DOHH2 (cell line): ENCODE measurements at regions not wholly inside any gene's neighbourhood (a gene's known extent, or its start where the extent isn't known, plus 50 kb on each side); places are given as distances from the start of the nearest gene placed in this dataset.

Source experiments
- H3F3A ChIP-seq: fragments of 200-600 bp; sonication (generic), shearing (Covaris generic); 2 replicates; pipeline ENCODE4 v1.6.0; 2016; ENCODE audit warnings: antibody characterized with exemption, mild to moderate bottlenecking; ENCODE audit not compliant: control insufficient read depth, insufficient read depth
- H3K27ac ChIP-seq: fragments of 200-600 bp; sonication (generic); 2 replicates; pipeline ENCODE4 v1.5.1; 2014; ENCODE audit warnings: low read depth, mild to moderate bottlenecking, low read length, moderate library complexity
- H3K27me3 ChIP-seq: fragments of 200-600 bp; sonication (generic); 2 replicates; pipeline ENCODE4 v1.6.1; 2014; ENCODE audit warnings: mild to moderate bottlenecking, low read length, mixed read lengths; ENCODE audit not compliant: control insufficient read depth
- H3K36me3 ChIP-seq: fragments of 200-600 bp; sonication (generic); 2 replicates; pipeline ENCODE4 v1.6.1; 2014; ENCODE audit warnings: mild to moderate bottlenecking, low read length, moderate library complexity, mixed read lengths; ENCODE audit not compliant: control insufficient read depth
- H3K4me1 ChIP-seq: fragments of 200-600 bp; sonication (generic); 2 replicates; pipeline ENCODE4 v1.6.1; 2014; ENCODE audit warnings: mild to moderate bottlenecking, low read length, mixed read lengths; ENCODE audit not compliant: control insufficient read depth
- H3K4me2 ChIP-seq: fragments of 200-600 bp; sonication (generic); 2 replicates; pipeline ENCODE4 v1.6.0; 2014; ENCODE audit warnings: mild to moderate bottlenecking, low read length, moderate library complexity
- H3K4me3 ChIP-seq: fragments of 200-600 bp; sonication (generic); 2 replicates; pipeline ENCODE4 v1.5.1; 2014; ENCODE audit warnings: mild to moderate bottlenecking, low read length, mixed read lengths
- H3K79me2 ChIP-seq: fragments of 200-600 bp; sonication (generic); 2 replicates; pipeline ENCODE4 v1.6.1; 2014; ENCODE audit warnings: mild to moderate bottlenecking, low read length, mixed read lengths; ENCODE audit not compliant: control insufficient read depth
- H3K9me2 ChIP-seq: fragments of 200-600 bp; sonication (generic); replicated peaks from 2 replicates; pipeline ENCODE4 v1.6.1; 2014; ENCODE audit warnings: mild to moderate bottlenecking, low read length, mixed read lengths; ENCODE audit not compliant: control insufficient read depth
- H3K9me3 ChIP-seq: fragments of 200-600 bp; sonication (generic); 2 replicates; pipeline ENCODE4 v1.6.1; 2014; ENCODE audit warnings: antibody characterized with exemption, low read length, mixed read lengths; ENCODE audit not compliant: control insufficient read depth, insufficient read depth
- H4K20me1 ChIP-seq: fragments of 200-600 bp; sonication (generic); 2 replicates; pipeline ENCODE4 v1.6.0; 2014; ENCODE audit warnings: low read depth, mild to moderate bottlenecking, antibody characterized with exemption, low read length, moderate library complexity; ENCODE audit not compliant: control insufficient read depth, insufficient read depth
- CTCF ChIP-seq: fragments of 200-600 bp; sonication (generic); IDR thresholded peaks from one replicate; pipeline ENCODE4 v1.5.1; 2014; ENCODE audit warnings: antibody characterized with exemption, mild to moderate bottlenecking, low read depth, low read length; ENCODE audit not compliant: poor library complexity, severe bottlenecking
- EZH2phosphoT487 ChIP-seq: fragments of 200-600 bp; sonication (generic); IDR thresholded peaks from 2 replicates; pipeline ENCODE4 v1.6.1; 2017; ENCODE audit warnings: borderline replicate concordance, mild to moderate bottlenecking, antibody characterized with exemption, low read length, moderate library complexity, mixed read lengths

- H4K20me1 ChIP-seq: no peaks in the 10 kb centered on the region
Observed at GRCh38 chr6:113671421-113671820, 185.7 kb upstream of the MARCKS start.

GRCh38 chr6:113672491-113673149 is 184.5 kb upstream of the MARCKS start:
- no peak overlapping the region for H3K4me3 ChIP-seq

More at GRCh38 chr6:113671421-113671820, 185.7 kb upstream of the MARCKS start:
- TF ChIP-seq CTCF (no peak), EZH2phosphoT487 (no peak)
- Histone ChIP-seq H3K27ac (no peak overlapping the region), H3K9me2 (no peaks in the 10 kb centered on the region), H3K4me3 (no peak overlapping the region), H3K4me1 (peaks cover 5% of the 10 kb centered on the region; the same call in 1 of the 2 replicates), H3K36me3 (no peaks in the 10 kb centered on the region), H3K9me3 (no peaks in the 10 kb centered on the region), H3K27me3 (no peaks in the 10 kb centered on the region), H3K4me2 (no peak overlapping the region), H3F3A (no peaks in the 10 kb centered on the region), H3K79me2 (no peaks in the 10 kb centered on the region)

GRCh38 chr6:113674075-113674474 is 183.1 kb upstream of the MARCKS start:
- no peak for TF ChIP-seq CTCF
- TF ChIP-seq EZH2phosphoT487: no peak
- H3K9me2 ChIP-seq: no peaks in the 10 kb centered on the region
- no peak overlapping the region for H3K4me3 ChIP-seq
- H3K4me1 ChIP-seq: peaks cover 5% of the 10 kb centered on the region; the same call in 1 of the 2 replicates
- H3K4me2 ChIP-seq: no peak overlapping the region
- no peaks in the 10 kb centered on the region for H3K27me3 ChIP-seq
- no peak overlapping the region for H3K27ac ChIP-seq
- H3F3A ChIP-seq: no peaks in the 10 kb centered on the region
- no peaks in the 10 kb centered on the region for H3K9me3 ChIP-seq
- no peaks in the 10 kb centered on the region for H4K20me1 ChIP-seq
- no peaks in the 10 kb centered on the region for H3K36me3 ChIP-seq
- no peaks in the 10 kb centered on the region for H3K79me2 ChIP-seq

More at GRCh38 chr6:113672491-113673149, 184.5 kb upstream of the MARCKS start:
- H3K9me2 ChIP-seq: no peaks in the 10 kb centered on the region
- no peaks in the 10 kb centered on the region for H3K79me2 ChIP-seq
- H3K27me3 ChIP-seq: no peaks in the 10 kb centered on the region
- H3K36me3 ChIP-seq: no peaks in the 10 kb centered on the region
- H4K20me1 ChIP-seq: no peaks in the 10 kb centered on the region
- H3K4me2 ChIP-seq: no peak overlapping the region
- H3K9me3 ChIP-seq: no peaks in the 10 kb centered on the region
- no peaks in the 10 kb centered on the region for H3F3A ChIP-seq
- TF ChIP-seq CTCF (no peak), EZH2phosphoT487 (no peak)
- no peak overlapping the region for H3K27ac ChIP-seq
- peaks cover 5% of the 10 kb centered on the region; the same call in 1 of the 2 replicates for H3K4me1 ChIP-seq
